Daoy (cell line): ENCODE measurements at regions not wholly inside any gene's neighbourhood (a gene's known extent, or its start where the extent isn't known, plus 50 kb on each side); places are given as distances from the start of the nearest gene placed in this dataset.

ENCODE experiments used
- DNase-seq: peaks from one replicate; pipeline ENCODE4 v3.0.0-alpha.2; 2015; ENCODE audit warnings: low read depth

DNA sequence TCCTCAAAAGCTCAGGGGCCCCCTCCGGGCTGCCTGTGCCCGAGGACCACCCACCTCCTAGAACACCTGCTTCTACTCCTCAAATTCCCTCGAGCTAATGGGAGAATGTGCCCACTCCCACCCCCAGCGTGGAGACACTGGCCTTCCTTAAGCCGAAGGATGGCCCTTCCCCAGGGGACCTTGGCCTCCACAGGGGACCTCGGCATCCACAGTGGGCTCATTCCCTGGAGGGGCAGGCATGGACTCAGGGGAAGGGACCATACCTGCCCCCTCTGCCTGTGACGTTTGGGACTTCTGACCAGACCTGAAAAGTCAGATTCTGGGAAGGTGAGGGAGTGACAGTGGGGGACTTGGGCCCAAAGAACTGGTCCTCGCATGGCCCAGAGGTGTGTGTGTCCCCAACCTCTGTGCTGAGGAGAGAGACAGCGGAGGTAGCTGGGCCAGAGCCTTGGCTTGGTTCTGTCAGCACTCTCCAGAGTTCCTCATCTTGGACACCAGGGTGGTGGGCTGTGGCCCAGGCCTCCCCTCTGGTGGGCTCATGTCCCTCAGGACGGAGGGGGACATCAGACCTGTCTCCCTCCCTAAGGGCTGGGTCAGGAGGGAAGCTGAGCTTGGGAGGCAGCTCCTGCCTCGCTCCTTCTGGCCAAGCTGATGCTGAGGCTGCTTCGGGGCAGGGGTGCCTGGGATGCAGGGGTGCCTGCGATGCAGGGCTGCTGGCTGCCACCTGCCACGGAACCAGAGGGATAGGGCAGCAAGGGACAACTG is 240.4 kb downstream of the HAUS1 start:
- DNase-seq: no peak

DNA sequence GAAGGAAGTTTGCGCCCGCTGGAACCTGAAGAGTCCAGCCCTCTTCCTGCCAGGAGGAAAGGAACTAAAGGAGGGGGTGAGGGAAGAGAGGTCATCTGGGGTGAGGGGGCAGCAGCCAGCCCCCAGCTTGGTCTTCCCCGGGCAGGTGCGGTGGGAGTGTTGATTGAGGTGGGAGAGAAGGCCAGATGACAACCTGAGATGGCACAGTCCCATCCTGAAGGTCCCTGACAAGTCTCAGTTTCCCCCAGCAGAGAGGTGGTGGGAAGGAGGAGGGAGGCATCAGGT is 240.9 kb downstream of the HAUS1 start:
- DNase-seq: no peak

DNA sequence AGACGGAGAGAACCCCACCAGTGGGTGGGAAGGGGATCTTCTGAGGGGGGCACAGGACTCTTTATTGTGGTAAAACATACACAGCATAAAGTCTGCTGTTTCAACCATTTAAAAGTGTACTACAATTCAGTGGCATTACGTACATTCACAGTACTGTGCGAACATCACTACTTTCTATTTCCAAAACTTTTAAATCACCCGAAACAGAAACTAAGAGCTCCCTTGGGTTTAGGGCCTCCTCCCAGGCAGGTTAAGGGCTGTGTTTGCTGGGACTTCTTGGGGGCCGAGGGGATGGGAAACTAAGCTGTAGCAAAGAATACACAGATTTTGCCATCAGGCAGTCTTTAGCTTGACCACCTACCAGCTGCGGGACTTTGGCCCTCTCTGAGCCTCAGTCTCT is 242.0 kb downstream of the HAUS1 start:
- no peak for DNase-seq

DNA sequence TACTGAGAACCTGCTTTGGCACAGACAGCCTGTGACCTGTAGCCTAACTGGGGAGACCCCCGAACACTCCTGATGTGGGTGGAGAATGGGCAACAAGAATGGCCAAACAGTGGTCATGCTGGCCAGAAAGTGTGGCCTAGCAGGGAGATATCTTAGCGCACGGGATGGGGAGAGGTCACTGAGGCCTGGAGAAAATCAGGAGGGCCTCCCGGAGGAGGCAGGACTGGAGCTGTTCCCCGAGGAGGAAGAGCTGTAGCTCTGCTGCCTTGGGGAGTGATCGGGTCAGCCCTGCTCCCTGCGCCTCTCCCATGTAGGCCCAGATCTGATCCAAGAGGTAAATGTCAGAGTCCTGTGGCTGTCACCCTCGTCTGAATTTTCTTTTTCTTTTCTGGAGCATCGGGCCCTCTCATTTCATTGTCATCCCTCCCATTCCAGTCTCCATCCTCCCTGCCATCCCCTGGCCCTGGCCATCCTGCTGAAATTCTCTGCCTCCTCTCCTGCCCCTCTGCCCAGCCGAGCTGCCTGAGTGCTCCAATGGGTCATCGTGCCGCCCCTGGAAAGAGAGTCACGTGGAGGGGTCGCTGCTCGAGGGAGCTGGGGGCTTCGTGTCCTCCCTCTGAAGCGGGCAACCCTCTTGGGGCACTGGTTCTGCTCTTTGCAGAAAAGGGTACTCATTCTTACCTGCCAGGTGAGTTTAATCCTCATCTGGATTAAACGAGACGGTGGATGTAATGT is 242.9 kb downstream of the HAUS1 start:
- DNase-seq: no peak

DNA sequence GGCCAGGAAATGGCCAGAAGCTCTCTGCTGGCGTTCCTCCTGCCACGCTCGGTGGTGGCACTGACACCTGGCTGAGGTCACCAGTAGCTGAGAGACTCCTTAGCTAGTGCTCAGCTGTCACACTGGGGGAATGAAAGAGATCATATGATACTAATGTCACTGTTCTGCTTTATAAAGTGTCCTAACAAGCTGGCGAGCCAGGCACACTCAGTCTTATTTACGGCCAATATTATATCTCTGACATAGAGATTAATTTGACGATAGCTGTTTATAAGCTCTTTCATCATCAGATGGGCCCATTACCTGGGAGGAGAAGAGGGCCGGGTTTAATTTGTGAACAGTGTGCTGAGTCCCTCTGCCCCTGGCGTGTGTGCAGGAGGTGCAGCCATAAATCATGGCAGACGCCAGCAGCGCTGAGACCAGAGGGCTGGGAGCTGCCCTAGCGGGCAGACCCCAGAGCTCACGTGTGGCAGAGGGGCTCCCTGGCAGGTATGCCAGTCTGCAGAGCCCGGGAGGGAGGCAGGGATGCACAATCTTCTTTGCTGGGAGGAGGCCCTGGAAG is 246.5 kb downstream of the HAUS1 start:
- no peak for DNase-seq

DNA sequence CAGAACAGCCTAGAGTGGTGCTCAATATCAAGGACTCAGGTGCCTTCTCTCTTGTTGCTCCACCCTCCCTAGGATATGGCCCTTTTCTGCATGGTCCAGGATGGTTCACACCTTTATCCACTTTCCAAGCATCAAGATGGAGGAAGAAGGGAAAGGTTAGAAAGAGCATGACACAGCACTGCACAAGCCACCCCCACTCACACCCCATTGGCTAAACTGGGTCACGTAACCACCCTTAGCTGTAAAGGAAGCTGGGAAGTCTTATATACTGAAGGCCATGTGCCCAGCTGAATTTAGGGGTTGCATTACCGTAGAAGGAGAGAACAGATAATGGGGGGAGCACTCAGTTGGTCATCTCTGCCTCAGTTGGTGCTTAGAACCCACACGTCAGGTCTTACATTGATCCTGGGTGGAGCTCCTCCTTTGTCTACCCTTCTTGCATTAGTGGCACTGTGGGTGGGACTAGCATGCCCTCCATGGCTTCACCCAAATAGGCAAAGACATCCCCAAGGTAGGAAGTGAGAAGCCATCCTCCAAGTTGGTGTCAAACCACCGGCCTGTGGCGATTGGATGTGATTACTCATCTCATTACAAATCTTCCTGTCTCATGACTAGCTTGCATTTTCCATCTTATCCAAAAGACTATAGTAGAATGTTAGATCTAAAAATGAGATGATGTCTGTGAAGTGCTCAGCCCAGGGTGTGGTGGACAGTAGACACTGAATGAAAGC is 248.5 kb downstream of the HAUS1 start:
- DNase-seq: no peak

DNA sequence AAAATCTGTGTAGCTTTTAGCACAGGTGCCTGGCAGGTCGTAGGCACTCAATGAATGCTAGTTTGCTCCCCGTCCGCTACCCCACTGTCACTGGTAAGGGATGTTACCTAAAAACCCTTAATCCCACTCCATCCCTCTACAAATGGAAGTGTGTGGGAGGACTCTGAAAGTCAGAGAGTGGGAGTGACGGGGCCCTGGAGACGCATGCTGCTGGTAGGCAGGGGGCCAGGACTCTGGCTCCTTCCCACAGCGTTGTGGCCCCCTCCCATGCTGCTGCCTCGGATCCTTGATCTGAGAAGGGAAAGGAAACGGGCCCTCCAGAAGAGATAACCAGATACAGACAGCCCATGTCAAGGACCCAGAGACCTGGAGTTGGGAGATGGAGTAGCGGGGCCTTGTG is 249.3 kb downstream of the HAUS1 start:
- DNase-seq: no peak

DNA sequence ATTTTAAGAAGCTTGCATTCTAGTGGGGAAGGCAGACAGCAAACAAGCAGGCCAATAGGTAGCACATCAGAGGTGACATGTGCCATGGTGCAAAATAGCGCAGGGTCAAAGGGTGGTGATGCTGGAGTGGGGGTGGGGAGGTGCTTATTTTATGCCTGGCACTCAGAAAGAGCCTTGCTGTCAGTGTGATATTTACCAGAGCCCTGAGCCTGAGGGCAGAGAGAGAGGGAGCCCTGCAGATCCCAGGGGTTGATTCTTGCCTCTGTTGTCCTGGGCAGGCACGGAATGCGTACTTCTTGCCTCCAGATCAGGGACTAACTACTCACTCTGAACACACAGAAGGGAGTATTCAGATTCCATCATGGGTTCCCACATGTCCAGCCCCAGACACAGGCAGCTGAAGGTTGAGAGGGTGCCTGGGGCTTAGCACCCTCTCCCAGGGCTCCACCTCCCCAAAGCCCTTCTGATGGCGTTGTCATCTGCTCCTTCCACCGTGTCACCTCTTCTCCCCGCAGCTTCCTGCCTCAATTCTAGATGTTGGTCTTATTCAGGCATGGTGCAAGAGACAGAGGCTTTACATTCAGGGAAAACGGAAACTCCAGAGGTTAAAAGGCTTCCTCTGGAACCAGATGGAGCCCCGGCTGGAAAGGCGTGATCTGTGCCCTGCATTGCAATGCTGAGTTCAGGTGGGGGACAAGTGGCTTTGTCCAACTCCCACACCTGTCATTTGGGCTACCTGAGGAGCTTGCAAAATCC is 252.3 kb downstream of the HAUS1 start:
- no peak for DNase-seq

DNA sequence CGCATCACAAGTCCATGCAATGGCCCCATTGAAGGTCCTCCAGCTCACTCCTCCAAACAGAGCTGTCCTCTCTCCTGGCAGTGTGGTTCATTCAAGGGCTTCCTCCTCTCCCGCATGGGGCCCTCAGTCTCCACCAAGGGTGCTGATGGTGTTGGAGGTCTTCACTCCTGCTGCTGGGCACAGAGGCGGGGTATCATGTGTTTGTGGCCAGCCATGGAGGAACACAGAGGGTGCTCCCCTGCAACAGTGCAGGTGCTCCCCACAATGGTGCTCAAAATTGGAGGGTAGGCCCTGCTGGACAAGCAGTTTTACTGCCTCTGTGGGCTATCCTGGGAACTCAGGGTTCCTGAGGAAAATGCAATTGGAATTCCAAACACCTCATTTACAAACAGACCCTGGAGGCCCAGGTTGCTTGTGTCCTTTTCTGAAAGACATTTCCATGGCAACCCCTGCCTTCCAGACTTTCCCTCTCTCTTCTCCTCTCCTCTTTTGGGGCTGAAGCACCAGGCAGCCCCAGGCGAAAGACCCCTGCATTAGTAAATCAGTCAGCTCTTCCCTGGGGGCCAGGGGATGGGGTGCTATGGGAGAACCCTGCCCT is 256.0 kb downstream of the HAUS1 start:
- DNase-seq: no peak

DNA sequence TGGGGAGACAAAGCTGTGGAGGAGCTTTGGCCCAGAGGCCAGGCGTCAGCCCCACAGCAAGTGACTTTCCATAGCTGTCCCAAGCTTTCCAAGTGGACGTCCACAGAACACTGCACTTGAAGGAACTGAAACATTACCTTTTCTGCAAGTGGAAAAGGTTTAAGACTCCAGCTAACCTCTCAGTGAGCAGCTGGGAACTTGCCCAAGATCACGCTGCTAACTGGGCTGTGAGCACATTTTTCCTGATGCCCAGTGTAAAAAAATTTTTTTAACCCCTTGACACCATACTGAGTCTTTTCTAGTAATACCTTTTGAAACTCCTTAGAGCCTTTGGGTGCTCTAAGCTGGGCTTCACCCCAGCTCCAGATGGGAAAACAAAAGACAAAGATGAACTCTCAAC is 256.7 kb downstream of the HAUS1 start:
- DNase-seq: no peak

DNA sequence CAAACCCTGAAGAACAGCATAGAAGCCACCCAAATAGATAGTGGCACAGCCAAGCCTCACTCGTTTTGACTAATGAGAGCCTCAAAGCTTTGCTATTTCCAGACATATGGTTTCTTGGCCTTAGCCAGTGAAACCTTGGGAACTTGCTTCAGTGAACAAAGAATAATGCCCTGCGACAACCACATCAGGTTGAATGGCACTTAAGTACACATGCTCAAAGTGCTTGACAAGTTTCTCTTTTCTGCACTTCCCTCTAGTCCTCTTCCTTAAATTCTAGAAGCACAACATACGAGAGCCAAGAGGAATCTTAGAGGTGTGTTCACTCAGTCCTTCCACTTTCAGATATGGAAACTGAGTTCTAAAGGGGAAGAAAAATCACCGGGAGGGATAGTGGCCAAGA is 258.3 kb downstream of the HAUS1 start:
- no peak for DNase-seq

DNA sequence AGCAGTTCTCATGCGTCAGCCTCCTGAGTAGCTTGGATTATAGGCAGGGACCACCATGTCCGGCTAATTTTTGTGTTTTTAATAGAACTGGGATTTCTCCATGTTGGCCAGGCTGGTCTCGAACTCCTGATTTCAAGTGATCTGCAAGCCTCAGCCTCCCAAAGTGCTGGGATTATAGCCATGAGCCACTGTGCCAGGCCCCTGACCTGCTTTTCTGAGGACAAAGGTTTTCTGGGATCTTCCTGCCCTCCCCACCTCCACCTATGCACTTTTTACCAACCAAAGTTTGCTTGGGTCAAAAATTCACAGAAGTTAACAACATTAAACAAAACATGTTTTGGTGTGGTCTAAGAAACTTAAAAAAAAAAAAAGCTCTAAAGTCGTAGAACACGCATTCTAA is 259.9 kb downstream of the HAUS1 start:
- DNase-seq: no peak

DNA sequence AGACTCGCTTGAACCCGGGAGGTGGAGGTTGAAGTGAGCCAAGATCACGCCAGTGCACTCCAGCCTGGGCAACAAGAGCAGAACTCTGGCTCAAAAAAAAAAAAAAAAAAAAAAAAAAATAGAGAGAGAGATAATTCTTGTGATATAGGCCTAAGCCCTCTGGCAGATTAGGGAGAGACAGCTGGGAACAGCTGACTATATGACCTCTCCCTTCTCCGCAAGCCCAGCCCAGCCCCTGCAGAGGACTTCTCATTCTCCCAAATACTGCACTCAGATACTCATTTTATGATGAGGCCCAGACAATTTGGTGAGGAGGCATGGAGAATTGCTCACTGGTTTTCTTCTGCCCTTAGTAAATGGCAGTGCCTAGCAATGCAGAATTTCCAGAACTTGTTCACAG is 262.0 kb downstream of the HAUS1 start:
- DNase-seq: no peak

DNA sequence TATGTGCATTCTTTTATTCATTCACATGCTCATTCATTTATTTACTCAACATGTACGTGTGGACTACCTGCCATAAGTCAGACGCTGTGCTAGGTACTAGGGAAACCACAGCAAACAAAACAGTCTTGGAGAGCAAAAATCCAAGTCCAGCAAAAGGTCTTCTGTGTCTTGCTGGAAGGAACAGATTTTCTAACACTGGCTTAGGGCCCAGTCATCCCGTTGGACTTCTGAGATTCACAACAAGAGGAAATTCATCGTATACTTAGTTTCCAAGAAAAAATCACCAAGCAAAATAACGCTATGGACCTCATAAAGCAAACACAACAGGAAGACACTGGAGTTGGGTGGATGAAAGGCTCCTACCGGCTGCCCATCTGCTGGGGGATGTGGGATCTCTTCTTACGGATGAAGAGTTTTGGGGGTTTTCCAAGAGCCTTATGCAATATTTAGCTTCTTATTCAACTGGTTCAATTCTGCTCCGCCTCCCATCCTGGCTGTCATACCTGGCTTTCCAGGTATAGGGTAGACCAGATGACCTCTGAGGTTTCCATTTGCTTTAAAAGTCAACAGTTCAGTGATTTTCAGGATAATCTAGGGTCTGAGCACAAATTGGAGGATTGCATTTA is 262.7 kb downstream of the HAUS1 start:
- no peak for DNase-seq

DNA sequence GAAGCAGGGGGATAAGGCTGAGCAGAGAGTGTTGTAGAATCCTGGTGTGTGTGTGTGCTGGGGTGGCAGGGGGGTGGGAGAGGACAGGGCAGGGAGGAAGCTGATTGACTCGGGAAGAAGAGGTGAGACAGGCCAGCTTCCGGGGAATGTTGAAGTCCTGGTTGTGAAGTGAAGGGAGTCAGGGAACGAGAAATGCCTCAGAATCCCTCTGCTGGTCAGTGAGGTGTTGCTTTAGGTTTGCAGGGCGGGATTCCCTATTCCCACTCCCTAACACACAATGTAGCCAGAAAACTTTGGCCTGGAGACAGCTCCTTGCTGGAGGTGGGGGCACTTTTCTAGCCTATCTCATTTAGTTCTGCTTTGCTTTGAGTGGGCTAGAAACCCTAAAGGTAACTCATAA is 265.1 kb downstream of the HAUS1 start:
- no peak for DNase-seq

DNA sequence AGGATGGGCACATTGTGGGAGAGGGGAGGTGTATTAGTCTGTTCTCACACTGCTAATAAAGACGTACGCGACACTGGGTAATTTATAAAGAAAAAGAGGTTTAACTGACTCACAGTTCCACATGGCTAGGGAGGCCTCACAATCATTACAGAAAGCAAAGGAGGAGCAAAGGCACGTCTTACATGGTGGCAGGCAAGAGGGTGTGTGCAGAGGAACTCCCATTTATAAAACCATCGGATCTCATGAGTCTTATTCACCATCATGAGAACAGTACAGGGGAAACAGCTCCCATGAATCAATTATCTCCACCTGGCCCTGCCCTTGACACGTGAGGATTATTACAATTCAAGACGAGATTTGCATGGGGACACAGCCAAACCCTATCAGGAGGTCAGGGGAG is 266.7 kb downstream of the HAUS1 start:
- no peak for DNase-seq

DNA sequence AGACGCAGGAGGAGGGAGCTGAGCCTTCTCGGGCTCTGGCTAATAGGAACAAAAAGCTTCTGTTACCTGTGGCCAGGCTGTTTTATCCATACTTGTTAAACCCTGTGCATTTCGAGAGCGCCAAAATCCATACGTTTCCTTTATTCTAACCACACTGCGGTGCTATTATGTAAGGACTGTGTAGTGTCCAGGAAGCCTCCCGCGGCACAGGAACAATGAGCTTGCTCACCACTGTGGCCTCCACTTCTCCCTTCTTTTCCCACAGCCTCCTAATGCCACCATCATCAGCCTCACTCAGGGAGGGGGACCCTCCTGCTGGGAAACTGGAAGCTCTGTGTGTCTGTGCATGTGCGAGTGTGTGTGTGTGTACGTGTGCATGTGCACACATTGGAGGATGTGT is 268.5 kb downstream of the HAUS1 start:
- no peak for DNase-seq

DNA sequence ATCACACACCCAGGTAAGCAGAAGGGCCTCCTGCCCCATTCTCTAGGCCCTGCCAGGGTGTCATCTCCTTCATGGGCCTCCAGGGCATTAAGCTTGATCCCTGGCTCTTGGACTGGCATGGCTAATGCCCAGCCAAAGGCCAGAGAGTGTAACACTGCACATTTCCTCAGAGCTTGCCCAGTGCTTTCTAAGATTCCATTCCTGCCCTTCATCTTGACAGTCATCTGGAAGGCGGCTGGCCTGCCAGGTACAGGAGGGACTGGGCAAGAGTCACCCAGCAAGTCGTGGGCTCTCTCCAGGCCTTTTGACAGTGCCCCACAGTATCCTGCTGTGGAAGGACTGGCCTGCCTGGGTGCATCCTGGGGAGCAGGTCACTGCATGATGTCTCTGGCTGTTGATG is 268.9 kb downstream of the HAUS1 start:
- DNase-seq: no peak

DNA sequence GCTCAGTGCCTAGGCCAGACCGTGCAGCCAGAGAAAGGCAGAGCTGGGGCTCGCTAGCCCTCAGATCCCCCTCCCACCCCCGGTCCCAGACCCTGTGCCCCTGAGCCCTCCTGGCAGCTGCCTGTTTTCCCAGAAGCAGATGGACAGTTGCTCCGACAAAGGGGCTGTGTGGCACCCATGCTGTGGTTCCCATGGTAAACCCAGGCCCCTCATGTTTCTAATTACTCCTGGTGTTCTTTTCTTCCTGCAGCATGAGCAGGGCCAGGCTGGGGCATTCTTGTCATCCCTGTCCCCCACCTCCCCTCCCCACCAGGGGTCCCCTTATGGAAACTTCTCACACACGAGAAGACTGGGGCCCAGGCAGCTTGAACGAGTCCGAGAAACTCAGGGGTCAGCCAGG is 269.6 kb downstream of the HAUS1 start:
- DNase-seq: no peak

DNA sequence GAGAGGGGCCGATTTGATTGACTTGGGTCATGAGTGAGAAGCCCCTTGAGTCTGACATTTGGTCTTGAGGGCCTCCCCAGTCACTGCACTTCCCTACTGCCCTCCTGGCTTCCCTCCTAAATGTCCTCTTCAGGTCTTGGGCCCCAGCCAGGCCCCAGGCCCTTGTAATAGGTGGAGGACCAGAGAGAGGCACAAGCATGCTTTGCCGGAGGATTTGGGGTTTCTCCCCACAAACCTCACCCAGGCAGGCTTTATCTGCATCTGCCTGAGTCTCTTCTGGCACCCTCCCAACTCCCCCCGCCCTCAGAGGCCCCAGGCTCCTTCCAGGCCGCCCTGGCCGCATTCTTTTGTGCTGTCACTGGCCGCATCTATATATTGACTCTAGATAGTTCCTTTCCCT is 270.7 kb downstream of the HAUS1 start:
- DNase-seq: no peak

DNA sequence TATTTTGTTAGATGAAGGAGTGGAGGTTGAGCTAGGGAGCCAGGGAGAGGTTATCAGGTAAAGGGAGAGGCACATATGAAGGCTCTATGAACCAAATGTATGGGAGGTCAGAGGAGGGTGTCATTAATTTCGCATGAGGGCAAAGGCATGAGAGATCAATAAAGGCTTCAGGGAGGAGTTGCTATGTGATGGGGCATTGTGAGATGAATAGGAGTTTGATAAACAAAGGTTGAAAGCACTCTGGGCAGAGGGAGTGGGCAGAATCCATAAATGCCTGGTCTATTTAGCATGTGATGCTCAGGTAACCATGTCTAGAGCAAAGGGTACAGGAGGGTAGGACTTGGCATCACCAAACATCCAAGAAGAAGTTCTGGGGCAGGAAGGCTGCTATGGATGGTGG is 273.4 kb downstream of the HAUS1 start:
- no peak for DNase-seq
